ENCODE measurements at regions not wholly inside any gene's neighbourhood (a gene's known extent, or its start where the extent isn't known, plus 50 kb on each side); places are given as distances from the start of the nearest gene placed in this dataset.
"Not testable (repeated sequence)": the region's sequence is repeated elsewhere in the genome, so short reads cannot be mapped to it uniquely, and the experiment has no call there.

GRCh38 chrX:2149055-2149454 is 351.7 kb downstream of the DHRSX start:
- TF ChIP-seq POLR2AphosphoS5 (IDR thresholded peaks at IDR 0.05; ENCODE audit: low read depth, low read length); MTA3 (CRISPR knock-in tag; IDR thresholded peaks at IDR 0.05); EP300 (IDR thresholded peaks at IDR 0.05; ENCODE audit: low read depth in 2 of 2, low read length in 2 of 2); EP300 (CRISPR knock-in tag; IDR thresholded peaks at IDR 0.05; ENCODE audit: borderline replicate concordance); NFIC (IDR thresholded peaks at IDR 0.05; ENCODE audit: low read length); ZNF549 (CRISPR knock-in tag; IDR thresholded peaks at IDR 0.05); ZBTB7A (CRISPR knock-in tag; IDR thresholded peaks at IDR 0.05); ATF6 (CRISPR knock-in tag; conservative IDR thresholded peaks at IDR 0.05): not testable (repeated sequence)

Measured in HepG2 (cell line).